ENCODE measurements at regions not wholly inside any gene's neighbourhood (a gene's known extent, or its start where the extent isn't known, plus 50 kb on each side); places are given as distances from the start of the nearest gene placed in this dataset.
"Not testable (repeated sequence)": the region's sequence is repeated elsewhere in the genome, so short reads cannot be mapped to it uniquely, and the experiment has no call there.

- H3K4me3 ChIP-seq (replicated peaks in 1 of 3); H3K27ac ChIP-seq; H3K9me3 ChIP-seq; H3K4me1 ChIP-seq; H3K27me3 ChIP-seq; H3K36me3 ChIP-seq; intact Hi-C loops (cut with DNase I); DNase-seq: not testable (repeated sequence)
- WGBS, 2 donors = 60% methylated on average over 1 of the region's 1 CpG; no CpG with 5 or more reads in 1 of the 2 donors
These were observed 302.1 kb downstream of the PCDH11X start for GRCh38 chrX:92081250-92081649.

GRCh38 chrX:92090756-92091155 lies 311.6 kb downstream of the PCDH11X start:
- DNase-seq; H3K36me3 ChIP-seq; intact Hi-C loops (cut with DNase I); H3K9me3 ChIP-seq; H3K4me1 ChIP-seq; H3K27me3 ChIP-seq; H3K4me3 ChIP-seq (replicated peaks in 1 of 3); H3K27ac ChIP-seq: not testable (repeated sequence)
- WGBS, 2 donors = 35 to 42% methylated on average over 2 of the region's 2 CpGs

- H3K36me3 ChIP-seq; H3K4me1 ChIP-seq; H3K27me3 ChIP-seq; DNase-seq; H3K9me3 ChIP-seq; intact Hi-C loops (cut with DNase I); H3K4me3 ChIP-seq (replicated peaks in 1 of 3); H3K27ac ChIP-seq: not testable (repeated sequence)
- 88 to 91% methylated on average over 2 of the region's 2 CpGs for WGBS, 2 donors
These were observed 319.0 kb downstream of the PCDH11X start for GRCh38 chrX:92098136-92098535.

- H3K27me3 ChIP-seq; H3K27ac ChIP-seq; H3K4me1 ChIP-seq; DNase-seq; H3K4me3 ChIP-seq (replicated peaks in 1 of 3); intact Hi-C loops (cut with DNase I); H3K36me3 ChIP-seq; H3K9me3 ChIP-seq: not testable (repeated sequence)
- 68 to 79% methylated on average over 7 of the region's 7 CpGs for WGBS, 2 donors
These were observed 320.9 kb downstream of the PCDH11X start for GRCh38 chrX:92100095-92100494.

GRCh38 chrX:92105693-92106092 lies 326.5 kb downstream of the PCDH11X start:
- H3K4me3 ChIP-seq (replicated peaks in 1 of 3); H3K36me3 ChIP-seq; DNase-seq; intact Hi-C loops (cut with DNase I); H3K4me1 ChIP-seq; H3K27me3 ChIP-seq; H3K27ac ChIP-seq; H3K9me3 ChIP-seq: not testable (repeated sequence)
- WGBS, 2 donors = 64 to 67% methylated on average over 3 of the region's 3 CpGs

- intact Hi-C loops (cut with DNase I); H3K36me3 ChIP-seq; DNase-seq; H3K4me1 ChIP-seq; H3K27ac ChIP-seq; H3K27me3 ChIP-seq; H3K4me3 ChIP-seq (replicated peaks in 1 of 3); H3K9me3 ChIP-seq: not testable (repeated sequence)
- 7 to 20% methylated on average over 1 of the region's 1 CpG for WGBS, 2 donors
These were observed 327.5 kb downstream of the PCDH11X start for GRCh38 chrX:92106671-92107070.

- H3K36me3 ChIP-seq; H3K27me3 ChIP-seq; intact Hi-C loops (cut with DNase I); H3K4me1 ChIP-seq; H3K9me3 ChIP-seq; H3K4me3 ChIP-seq (replicated peaks in 1 of 3); H3K27ac ChIP-seq; DNase-seq: not testable (repeated sequence)
- 53 to 57% methylated on average over 2 to 3 of the region's 4 CpGs for WGBS, 2 donors
These were observed 331.3 kb downstream of the PCDH11X start for GRCh38 chrX:92110410-92110911.

- H3K27ac ChIP-seq; H3K4me3 ChIP-seq (replicated peaks in 1 of 3); intact Hi-C loops (cut with DNase I); H3K4me1 ChIP-seq; H3K27me3 ChIP-seq; DNase-seq; H3K9me3 ChIP-seq; H3K36me3 ChIP-seq: not testable (repeated sequence)
- 74 to 82% methylated on average over 3 of the region's 3 CpGs for WGBS, 2 donors
These were observed 338.5 kb downstream of the PCDH11X start for GRCh38 chrX:92117701-92118100.

GRCh38 chrX:92163035-92163434 lies 383.9 kb downstream of the PCDH11X start:
- H3K4me1 ChIP-seq; DNase-seq; H3K9me3 ChIP-seq; H3K36me3 ChIP-seq; H3K27me3 ChIP-seq; H3K27ac ChIP-seq; intact Hi-C loops (cut with DNase I); H3K4me3 ChIP-seq (replicated peaks in 1 of 3): not testable (repeated sequence)
- no CpG with 5 or more reads among the region's 8 CpGs for WGBS, 2 donors

GRCh38 chrX:92209936-92210335 lies 430.8 kb downstream of the PCDH11X start:
- Histone ChIP-seq H3K36me3 (no peaks in the 10 kb centered on the region), H3K4me3 (replicated peaks in 1 of 3) (no peak overlapping the region), H3K4me1 (no peaks in the 10 kb centered on the region), H3K9me3 (no peaks in the 10 kb centered on the region), H3K27ac (no peak overlapping the region), H3K27me3 (no peaks in the 10 kb centered on the region)
- WGBS, 2 donors = 89 to 90% methylated on average over 4 to 5 of the region's 5 CpGs
- intact Hi-C loops (cut with DNase I) = no loop called here
- no peak for DNase-seq
- TF ChIP-seq CTCF (IDR thresholded peaks at IDR 0.05) (no peak), POLR2A (IDR thresholded peaks at IDR 0.05) (no peak)
